Dermis blood vessel endothelial cell (primary cell): ENCODE measurements at regions not wholly inside any gene's neighbourhood (a gene's known extent, or its start where the extent isn't known, plus 50 kb on each side); places are given as distances from the start of the nearest gene placed in this dataset.
A peak's percentile ranks its signal among the peaks of the same experiment; 100 is the strongest.

Experiments used
- DNase-seq: peaks from one replicate; pipeline ENCODE4 v3.0.0; 2010

DNA sequence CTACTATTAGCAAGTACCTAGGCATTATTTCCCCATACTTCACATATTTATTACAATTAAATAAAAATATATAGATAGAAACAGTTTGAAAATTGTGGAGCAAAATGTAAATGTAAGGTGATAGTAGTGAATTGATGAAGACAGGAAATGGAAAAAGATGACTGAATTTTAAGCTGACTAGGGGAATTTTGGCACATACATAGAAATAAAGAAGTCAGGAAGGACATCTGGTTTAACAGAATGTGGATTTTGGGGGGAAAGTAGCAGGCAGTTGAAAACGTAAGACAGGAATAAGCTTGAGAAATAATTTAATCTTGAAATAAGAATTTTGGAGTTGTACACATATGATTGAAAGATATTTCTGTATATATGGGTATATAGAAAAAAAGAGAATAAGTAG lies 701.7 kb upstream of the CITED2 start:
- DNase-seq = no peak

DNA sequence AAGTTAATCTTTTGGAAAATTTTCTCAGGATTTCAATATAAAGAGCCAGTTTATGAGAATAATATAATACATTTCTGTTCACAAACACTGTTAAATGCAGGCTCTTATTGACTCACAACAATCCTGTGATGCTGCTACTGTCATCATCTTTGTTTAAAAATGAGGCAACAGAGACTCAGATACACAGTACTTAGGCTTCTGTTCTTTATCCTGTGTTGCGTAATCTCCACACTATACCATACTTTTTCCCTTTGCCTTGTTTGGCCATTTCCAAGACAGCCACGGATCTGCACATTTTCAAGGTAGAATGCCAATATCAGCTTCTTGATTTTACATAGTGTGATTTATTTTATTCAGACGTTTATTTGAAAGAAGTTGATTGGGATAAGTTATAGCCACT lies 699.0 kb upstream of the CITED2 start:
- no peak for DNase-seq

DNA sequence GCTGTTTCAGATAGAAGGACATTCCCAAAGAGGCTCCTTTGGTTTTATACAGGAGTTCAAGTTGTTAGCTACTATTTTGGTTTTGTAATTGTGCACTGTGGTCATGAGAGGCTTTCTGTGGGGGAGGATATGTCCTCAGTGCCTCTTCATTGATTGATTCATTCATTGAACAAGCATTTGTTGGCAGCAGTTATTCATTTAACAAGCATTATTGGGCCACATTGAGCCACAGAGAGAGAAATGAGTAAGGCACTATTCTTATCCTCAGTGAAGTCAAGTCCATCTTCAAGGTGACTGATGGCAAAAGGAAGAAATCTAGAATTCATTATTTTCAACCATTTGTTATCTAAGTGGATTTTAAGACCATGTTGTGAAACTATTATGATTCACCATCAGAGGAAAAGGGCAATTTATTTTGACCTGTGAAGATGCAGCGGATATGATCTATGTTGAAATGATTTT lies 697.2 kb upstream of the CITED2 start:
- peak; percentile 64 for DNase-seq

DNA sequence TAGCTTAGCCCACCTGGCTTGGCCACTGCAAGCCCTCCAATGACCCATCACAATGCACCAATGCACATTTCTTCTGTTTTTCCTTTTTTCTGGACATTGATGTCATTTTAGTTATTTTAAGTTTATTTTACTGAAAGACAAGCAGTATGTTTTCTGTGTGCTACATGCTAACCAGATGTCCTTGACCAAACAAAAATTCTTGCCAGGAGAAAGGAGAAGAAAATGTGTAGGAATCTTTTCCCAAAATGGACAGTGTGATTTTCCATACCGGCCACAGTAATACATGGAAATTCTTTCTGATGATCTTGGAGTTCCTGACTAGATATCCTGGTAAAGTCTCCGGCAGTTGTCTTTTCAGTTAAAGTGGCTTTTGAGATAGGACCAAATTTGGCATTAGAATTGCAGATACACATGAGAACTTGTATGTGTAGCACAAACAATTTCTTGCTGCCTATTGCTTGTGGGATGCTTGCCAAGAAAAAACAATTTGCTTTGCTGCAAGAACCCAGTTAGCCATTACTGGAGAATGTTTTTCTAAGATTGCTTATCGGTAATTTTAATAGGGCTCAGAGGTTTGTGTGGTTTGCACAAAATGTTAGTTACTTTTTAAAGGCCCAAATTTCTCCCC lies 696.5 kb upstream of the CITED2 start:
- peak; percentile 75 for DNase-seq

DNA sequence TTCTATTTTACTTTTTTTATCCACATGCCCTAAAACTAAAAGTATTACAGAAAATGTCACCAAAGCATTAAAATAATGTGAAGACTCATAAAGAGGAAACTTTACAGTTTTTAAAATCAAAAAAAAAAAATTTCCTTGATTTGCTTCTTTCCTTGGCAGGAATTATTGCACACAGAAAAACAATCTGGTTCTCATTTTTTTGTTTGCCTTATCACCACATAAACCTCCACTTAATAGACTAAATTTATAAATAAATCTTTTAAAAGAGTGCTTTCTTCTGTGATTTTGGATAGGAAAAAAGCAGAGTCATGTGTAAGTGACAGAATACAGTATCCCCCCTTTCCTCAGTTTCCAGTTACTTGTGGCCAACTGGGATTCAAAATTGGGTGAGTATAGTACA lies 695.1 kb upstream of the CITED2 start:
- DNase-seq = no peak

DNA sequence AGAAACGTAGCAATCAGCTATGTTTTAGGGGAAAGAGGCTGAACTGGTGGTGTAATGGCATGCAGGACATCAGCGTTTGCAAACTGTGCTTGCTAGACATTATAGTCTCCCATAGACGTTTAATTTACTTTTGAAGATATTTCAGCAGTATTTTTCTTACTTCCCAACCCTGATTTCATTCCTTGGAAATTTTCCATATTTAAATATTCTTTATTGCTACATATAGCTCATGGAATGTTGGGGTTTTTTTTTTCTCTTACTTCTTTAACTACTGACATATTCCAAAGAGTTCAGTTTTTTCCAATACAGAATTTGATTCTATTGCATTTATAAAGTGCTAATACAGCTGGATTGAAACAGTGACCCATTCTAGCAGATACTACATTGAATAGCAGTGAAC lies 694.4 kb upstream of the CITED2 start:
- no peak for DNase-seq

DNA sequence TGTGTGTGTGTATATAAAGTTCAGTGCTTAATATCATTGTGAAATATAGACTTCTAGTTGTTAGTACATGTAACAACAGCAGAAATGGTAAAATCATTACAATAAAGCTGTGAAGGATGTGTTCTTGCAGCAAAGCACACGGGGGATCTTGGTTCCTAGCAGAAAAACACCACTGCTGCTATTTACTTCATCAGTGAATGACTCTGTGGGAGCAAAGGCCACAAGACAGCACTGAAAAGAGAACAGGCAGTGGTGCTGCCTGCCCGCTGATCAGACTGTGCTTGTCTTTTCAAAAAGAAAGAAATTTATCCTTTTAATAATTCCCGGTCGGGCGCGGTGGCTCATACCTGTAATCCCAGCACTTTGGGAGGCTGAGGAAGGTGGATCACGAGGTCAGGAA lies 689.9 kb upstream of the CITED2 start:
- DNase-seq = no peak

DNA sequence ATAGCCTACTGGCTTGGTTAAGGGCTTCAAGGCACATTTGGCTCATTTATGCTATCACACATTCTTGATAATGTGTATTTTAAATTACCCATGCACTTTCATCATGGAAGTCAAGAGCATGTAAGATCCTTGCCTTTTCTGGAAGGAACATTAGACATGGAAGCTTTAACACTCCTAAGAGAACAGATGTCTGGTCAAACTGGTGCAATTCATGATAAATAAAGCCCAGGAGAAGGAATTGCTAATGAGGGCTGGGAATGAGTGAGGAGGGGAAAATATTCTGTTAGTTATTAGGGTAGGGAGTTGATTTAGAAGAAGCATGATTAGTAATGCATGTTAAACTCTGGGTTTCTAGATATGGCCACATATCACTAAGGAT lies 688.6 kb upstream of the CITED2 start:
- DNase-seq = no peak

DNA sequence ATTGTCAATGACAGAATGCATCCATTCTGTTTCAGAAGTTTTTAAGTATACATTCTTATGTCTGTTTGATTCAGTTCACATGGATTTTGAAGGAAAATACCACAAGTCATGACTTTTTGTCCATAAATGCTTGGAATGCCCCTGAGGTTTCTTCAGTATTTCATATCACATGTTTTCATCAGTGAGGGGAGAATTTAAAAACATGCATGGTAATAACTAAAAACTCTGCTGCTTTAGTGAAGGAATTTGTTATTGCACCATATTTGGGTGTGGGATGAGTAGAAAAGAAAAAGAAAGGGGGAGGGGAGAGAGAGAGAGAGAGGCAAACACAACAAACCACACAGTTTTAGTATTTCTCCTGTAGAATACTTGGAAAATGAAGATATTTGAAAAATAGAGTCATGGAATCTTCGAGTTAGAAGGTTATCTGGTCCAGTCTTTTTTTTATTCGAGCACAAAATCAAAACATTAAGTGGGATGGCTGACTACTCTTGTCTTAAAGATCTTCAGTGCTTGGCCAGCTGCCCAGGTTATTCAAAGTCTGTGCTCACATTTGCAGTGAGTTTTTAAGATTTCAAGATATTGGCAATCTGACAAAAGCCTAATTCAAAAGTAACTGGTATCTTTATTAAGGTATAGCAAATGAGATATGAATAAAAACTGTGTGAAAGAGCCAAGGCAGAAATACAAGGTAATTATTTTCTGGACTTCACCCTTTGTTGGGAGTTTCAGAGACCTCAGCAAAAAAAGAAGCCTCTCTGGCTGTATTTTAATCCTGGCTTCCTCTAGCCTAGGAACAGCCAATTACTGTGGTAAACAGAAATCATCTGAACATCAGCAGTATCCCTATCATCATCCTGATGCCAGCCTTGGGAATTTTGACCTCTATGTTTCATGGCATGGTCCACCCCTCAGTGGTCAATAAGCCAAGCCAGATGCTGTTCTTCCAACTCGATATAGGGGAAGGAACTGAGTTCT lies 687.9 kb upstream of the CITED2 start:
- peak; percentile 68 for DNase-seq

DNA sequence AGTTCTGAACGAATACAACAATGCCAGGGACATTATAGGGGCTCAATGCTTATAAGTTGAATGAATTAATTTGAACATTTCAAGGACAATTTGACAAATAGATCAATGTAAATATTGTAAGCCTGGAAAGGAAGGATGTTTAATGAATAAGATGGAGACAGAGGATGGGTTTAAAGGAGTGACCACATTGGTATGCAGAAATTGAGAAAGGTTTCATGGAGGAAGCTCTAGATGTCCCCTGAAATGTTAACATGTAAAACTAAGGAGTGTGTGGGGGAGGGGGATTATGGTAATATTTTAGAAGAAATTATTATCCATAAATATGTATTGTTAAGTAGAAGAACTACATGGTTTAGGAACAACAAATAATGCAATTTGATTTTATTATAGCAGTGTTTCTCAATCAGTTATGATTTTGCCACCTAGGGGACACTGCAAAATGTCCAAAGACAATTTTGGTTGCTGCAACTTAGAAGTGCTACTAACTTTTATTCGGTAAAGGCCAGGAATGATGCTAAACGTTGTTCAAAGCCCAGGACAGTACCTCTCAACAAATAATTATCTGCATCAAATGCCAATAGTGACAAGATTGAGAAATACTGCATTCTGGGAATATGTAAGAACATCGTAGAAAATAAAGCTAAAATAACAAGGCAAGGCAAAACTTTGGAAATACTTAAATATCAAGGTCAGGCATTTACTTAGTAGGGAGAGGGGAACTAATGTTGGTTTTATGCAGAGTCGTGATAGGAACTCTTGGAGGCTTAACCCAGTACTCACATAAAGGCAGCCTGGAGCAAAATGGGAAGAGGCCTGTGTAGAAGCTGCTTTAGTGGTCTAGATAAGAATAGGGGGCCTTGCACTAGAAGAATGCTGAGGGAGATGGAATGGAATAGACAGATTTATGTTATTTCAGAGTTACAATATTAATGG lies 686.9 kb upstream of the CITED2 start:
- no peak for DNase-seq

DNA sequence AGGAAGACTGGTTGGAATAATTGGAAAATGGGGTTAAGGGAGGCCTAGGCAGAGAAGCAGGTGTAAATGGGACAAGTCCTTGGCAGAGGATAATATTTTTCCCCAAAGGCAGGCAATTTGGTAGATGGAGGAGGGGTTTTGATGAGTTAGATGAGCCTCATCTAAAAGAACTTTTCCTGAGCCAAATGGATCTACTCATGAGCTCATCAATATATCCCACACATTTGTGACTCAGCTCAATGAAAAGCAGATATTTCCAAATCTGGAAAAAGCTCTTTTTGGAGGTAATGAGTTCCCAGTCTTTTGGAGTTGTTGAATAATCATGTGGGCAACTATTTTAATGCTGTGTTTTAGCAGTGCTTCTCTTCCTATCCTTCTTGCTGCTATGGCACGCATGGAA lies 685.5 kb upstream of the CITED2 start:
- DNase-seq = no peak

DNA sequence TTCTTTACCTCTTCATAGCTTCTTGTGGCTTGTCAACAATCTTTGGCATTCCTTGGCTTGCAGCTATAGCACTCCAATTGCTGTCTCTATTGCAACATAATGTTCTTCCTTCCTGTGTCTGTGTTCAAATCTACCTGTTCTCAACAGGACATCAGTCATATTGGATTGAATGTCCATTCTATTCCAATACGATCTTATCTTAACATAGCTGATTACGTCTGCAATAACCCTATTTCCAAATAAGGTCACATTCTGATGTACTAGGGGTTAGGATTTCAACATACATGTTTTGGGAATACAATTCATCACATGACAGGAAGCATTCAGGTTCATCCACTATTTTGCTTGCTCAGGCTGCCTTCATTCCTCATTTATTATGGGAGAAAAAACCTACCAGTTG lies 684.4 kb upstream of the CITED2 start:
- no peak for DNase-seq

DNA sequence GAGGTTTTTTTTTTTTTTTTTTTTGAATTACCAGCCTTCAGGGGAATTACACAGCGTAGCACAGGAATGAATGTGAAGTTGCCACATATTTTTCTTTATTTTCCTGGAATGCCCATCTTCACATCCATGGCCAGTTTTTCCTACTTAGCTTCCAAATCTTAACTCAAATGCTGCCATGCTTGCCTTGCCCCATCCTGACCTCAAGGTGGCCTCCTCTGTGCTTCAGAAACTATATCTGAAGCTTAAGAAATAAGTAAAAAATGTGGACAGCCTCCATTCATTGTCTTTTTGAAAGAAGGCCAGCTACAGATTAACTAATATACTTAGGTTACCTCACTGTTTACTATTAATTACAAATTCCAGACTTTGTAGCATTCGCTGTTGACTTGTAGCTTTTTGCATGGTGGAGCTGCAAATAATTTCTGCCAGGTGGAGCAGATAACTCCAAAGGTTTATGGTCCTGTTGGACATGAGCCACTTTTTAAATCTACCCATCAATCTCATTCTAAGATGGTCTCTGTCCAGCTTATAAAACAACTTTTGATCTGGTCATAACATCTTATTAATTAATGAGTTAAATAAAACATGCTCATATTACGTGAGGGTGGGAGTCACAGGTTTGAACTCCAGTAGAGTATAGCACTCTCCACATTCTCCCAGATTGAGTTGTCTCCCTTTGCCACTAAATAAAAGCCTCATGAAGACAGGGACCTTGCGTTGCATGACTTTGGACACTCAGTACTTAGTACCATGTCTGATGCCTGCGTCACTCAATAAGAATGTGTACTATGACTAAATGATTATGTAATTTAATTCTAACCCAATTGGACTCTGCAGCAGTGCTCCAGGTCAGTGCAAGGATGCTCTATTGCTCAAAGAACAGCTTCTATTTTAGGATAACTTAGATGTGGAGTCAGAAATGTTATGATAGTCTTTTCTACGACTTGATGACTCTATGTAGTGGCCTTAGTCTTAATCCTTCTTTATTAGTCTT lies 678.6 kb upstream of the CITED2 start:
- peak; percentile 61 for DNase-seq

DNA sequence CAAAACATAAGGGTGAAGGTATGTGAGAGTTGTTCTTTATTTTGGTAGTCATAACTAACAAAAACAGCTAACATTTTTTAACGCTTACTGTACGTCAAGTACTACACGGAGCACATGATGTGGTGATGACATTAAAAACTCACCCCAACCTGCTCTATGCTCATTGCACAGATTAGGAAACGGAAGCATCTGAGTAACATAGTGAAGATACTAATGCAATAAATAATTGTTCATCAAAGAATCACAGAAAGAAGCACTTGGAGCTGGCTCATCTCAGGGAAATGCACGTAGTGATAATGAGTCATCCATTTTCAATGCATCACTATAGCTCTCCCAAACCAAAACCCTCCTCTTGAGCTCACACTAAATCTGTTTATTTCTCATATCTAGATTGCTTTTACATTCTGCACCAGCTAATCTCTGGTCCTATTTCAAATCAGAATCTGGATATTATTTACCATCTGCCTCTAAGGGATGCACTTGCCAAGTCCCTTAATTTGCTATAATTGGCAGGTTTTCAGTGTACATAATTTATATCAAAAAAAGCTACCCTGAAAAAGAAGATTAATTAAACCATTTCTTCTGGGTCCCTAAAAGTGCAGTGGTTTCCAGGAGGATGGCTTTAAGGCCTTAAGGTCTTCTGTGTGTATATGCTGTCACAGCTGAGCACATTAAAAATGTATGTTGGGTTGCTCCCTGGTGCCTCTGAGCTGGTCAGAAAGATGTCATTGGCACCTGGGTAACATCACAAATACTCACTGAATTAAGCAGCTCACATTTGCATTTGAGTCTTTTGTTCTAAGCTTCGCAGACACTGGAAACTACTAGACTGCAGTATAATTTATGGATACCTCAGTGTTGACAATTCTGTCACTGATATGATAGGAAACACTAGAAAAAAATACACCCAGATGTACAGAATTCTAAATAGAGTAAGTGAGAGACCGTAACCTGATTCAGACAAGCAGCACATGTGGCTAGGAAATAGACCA lies 677.4 kb upstream of the CITED2 start:
- peak; percentile 75 for DNase-seq

DNA sequence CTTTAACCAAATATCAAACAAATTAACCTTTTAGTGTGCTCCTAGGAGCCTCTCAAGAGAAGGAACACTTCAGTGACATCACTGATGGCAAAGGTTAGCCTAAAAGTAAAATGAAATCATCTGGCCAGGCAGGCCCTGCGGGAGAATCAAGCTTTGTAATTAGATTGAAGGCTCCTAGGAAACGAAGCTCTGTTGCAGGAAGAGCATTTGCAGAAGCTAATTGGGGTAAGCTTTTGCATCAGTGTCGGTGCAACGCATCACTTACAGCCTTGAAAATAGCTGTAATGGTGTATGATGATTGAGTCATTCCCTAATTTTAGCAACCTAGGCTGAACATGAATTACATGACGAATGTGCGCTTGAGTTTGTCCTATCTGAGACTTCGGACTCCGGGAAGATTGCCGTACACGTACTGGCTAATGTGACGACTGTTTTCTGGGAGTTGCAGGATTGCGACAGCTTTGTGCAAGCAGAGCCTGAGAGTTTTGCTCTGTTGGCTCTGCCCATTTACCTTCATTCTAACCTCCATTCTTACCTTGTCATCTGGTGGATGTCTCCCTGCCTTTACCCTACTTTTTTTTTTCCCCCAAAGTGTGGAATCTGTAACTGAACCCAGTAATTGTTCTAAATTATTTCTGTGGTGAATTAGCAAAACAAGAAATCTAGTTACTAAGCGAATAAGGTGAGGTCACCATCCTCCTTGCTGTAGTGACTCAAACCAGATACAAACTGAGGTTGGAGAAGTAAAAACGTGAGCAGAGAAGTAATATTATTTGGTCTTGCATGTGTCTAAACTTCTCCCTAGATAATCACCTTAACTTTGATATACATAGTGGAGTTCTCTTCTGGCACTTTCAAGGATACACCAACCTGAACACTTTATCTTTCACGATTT lies 675.9 kb upstream of the CITED2 start:
- DNase-seq = peak; percentile 11

DNA sequence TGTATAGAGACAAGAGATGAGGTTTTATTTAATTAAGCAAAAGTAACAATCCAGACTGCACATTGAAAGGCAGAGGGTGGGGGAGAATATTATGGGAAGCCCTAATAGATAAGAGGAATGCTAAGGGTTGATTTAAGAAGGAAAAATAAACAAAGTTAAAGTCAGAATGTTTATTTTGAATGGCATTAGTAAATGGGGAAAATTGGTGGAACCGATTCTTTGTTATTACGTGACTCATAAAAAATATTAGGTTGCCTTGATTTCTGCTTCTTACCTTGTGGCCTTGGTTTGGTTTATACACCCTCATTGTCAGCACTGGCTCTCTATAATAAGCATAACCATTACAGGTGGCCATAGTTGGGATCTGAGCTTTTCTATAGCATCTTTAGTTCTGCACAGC lies 674.8 kb upstream of the CITED2 start:
- DNase-seq = no peak

DNA sequence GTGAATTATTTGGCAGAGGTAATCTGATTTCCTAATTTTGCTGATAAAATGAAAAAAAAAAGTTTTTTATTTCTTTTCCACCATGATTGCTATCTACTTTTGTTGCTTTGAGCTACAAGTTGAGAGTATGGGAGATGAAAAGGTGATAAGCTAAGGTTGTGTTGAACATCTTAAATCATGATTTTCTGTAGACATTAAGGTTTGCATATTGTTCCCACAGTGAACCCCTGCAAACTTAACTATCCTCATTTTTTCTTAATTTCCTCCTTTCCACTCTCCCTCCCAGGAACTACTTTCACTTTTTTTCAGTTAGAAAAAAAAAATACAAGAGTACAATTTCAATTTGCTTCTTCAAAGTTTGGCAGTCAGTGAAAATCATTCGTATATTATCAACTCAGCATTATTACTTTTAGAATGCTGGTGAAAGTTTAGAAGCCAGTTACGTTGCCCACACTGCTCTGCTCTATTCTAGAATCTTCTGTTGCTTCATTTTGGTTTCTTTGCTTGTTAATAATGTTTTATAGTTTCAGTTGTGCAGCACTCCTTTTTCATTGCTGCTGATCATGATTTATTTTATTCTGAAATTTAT lies 673.8 kb upstream of the CITED2 start:
- no peak for DNase-seq

DNA sequence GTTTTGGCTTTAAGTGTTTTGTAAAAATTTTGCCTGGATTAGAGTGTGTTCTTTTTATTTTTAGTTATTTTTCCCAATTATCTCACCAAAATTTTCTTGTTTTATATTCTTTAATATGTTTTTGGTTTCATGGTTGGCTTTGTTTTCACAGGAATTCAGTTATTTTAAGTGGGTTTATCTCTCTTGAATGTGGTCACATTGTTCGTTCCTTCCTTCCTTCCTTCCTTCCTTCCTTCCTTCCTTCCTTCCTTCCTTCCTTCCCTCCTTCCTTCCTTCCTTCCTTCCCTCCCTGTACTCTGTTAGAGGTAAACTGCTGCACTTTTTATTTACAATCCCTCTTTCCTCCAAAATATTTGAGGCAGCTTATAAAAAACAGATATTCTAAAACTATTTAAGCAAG lies 672.9 kb upstream of the CITED2 start:
- DNase-seq = no peak
